HCT116 (cell line): ENCODE measurements at regions not wholly inside any gene's neighbourhood (a gene's known extent, or its start where the extent isn't known, plus 50 kb on each side); places are given as distances from the start of the nearest gene placed in this dataset.

Experiments used
- ATAC-seq: fragments of 200-7000 bp; cut with Tn5 transposase; 2 replicates; pipeline ENCODE4 v1.9.1; 2020; ENCODE audit warnings: mild to moderate bottlenecking, moderate library complexity
- BruUV-seq: library from RNA; stranded (reverse); fragments of 400-500 nt; replicated peaks from 2 replicates; lab custom pipeline; 2021; lab: Mats Ljungman, UMichigan
- CTCF ChIA-PET: fragments of 300-600 bp; sonication (Branson Sonifier 250); formaldehyde crosslinking; loops from one replicate; lab custom pipeline; 2021; ENCODE audit warnings: antibody characterized with exemption; lab: Charles Lee
- POLR2A ChIA-PET: fragments of 300-600, 350-600 bp; sonication (Branson Sonifier 250); formaldehyde crosslinking; loops from one replicate; lab custom pipeline; 2021; ENCODE audit warnings: antibody characterized with exemption; lab: Charles Lee
- RAD21 ChIA-PET, 2 experiments: fragments of 300-600 bp; sonication (Branson Sonifier 250); formaldehyde crosslinking; loops; one replicate each; lab custom pipeline; 2023; ENCODE audit warnings: low total read pairs in 2 of 2; ENCODE audit not compliant: uncharacterized antibody in 2 of 2, unreplicated experiment in 2 of 2, low non-redundant PET in 1 of 2; lab: Charles Lee
- DNase-seq: peaks from one replicate; pipeline ENCODE4 v3.0.0-alpha.2; 2010; ENCODE audit warnings: low read depth, low spot score
- H2AFZ ChIP-seq: fragments of 200-600 bp; shearing (Covaris generic), sonication (generic); 2 replicates; pipeline ENCODE4 v1.6.1; 2017; ENCODE audit warnings: low read depth, mixed run types, mixed read lengths, antibody characterized with exemption, low read length; ENCODE audit not compliant: poor library complexity, severe bottlenecking
- H3K27ac ChIP-seq: 2 replicates; pipeline ENCODE4 v1.5.1; 2012; ENCODE audit warnings: low read depth, low read length
- H3K27me3 ChIP-seq: fragments of 200-600 bp; sonication (generic); 2 replicates; pipeline ENCODE4 v1.6.1; 2016; ENCODE audit warnings: mixed run types, low read length, mixed read lengths; ENCODE audit not compliant: insufficient read depth
- H3K36me3 ChIP-seq, 2 experiments: fragments of 200-500 bp in 1 of 2; fragments of 200-600 bp in 1 of 2; sonication (Bioruptor generic) in 1 of 2; sonication (generic) in 1 of 2; 2 replicates each; pipeline versions ENCODE4 v1.5.1 to v1.6.1; 2014 to 2016; ENCODE audit warnings: low read length in 2 of 2, inconsistent platforms in 1 of 2, mixed read lengths in 1 of 2, mixed run types in 1 of 2; ENCODE audit not compliant: insufficient read depth in 2 of 2, control insufficient read depth in 1 of 2
- H3K4me1 ChIP-seq, 2 experiments: fragments of 200-600 bp in 1 of 2; sonication (generic) in 1 of 2; 2 replicates each; pipeline versions ENCODE4 v1.5.1 to v1.6.1; 2012 to 2017; ENCODE audit warnings: low read length in 2 of 2, inconsistent platforms in 1 of 2, mild to moderate bottlenecking in 1 of 2, mixed read lengths in 1 of 2, mixed run types in 1 of 2, moderate library complexity in 1 of 2; ENCODE audit not compliant: insufficient read depth in 2 of 2, control insufficient read depth in 1 of 2
- H3K4me2 ChIP-seq: fragments of 200-600 bp; sonication (generic); 2 replicates; pipeline ENCODE4 v1.6.1; 2017; ENCODE audit warnings: mixed run types, low read length, mixed read lengths
- H3K4me3 ChIP-seq, 2 experiments: fragments of 200-600 bp in 1 of 2; sonication (generic) in 1 of 2; replicated peaks in 1 of 2; 2 replicates each; pipeline ENCODE4 v1.5.1; 2011 to 2016; ENCODE audit warnings: low read length in 2 of 2, control low read depth in 1 of 2, low read depth in 1 of 2, mild to moderate bottlenecking in 1 of 2, mixed read lengths in 1 of 2, mixed run types in 1 of 2
- H3K79me2 ChIP-seq: fragments of 200-600 bp; sonication (generic); 2 replicates; pipeline ENCODE4 v1.6.1; 2017; ENCODE audit warnings: mild to moderate bottlenecking, mixed run types, low read length, moderate library complexity, mixed read lengths; ENCODE audit not compliant: insufficient read depth
- H3K9ac ChIP-seq: fragments of 200-600 bp; sonication (generic); 2 replicates; pipeline ENCODE4 v1.6.1; 2016; ENCODE audit warnings: low read length, mixed read lengths
- H3K9me2 ChIP-seq: fragments of 200-600 bp; sonication (generic), shearing (Covaris generic); 2 replicates; pipeline ENCODE4 v1.6.1; 2017; ENCODE audit warnings: mixed run types, mild to moderate bottlenecking, moderate library complexity; ENCODE audit not compliant: insufficient read depth
- H3K9me3 ChIP-seq, 2 experiments: fragments of 200-500 bp in 1 of 2; fragments of 200-600 bp in 1 of 2; sonication (Bioruptor generic) in 1 of 2; sonication (generic) in 1 of 2; 2 replicates each; pipeline ENCODE4 v1.6.1; 2014 to 2017; ENCODE audit warnings: low read length in 2 of 2, mixed read lengths in 2 of 2, inconsistent platforms in 1 of 2, low read depth in 1 of 2, mild to moderate bottlenecking in 1 of 2, mixed run types in 1 of 2, moderate library complexity in 1 of 2; ENCODE audit not compliant: control insufficient read depth in 1 of 2, insufficient read depth in 1 of 2
- H4K20me1 ChIP-seq: fragments of 200-600 bp; sonication (generic), shearing (Covaris generic); 2 replicates; pipeline ENCODE4 v1.6.1; 2017; ENCODE audit warnings: mixed run types, mild to moderate bottlenecking, moderate library complexity; ENCODE audit not compliant: insufficient read depth
- CBX3 ChIP-seq: IDR thresholded peaks from 2 replicates; pipeline ENCODE4 v1.6.1; 2012; ENCODE audit warnings: low read depth
- CEBPB ChIP-seq: IDR thresholded peaks from 2 replicates; pipeline ENCODE4 v1.6.1; 2012; ENCODE audit warnings: low read depth
- ELF1 ChIP-seq: IDR thresholded peaks from 2 replicates; pipeline ENCODE4 v1.6.1; 2012; ENCODE audit warnings: low read depth, borderline replicate concordance
- EZH2 ChIP-seq: fragments of 200-600 bp; sonication (generic); IDR thresholded peaks from 2 replicates; pipeline ENCODE4 v1.6.1; 2017; ENCODE audit warnings: antibody characterized with exemption, mixed run types
- EZH2phosphoT487 ChIP-seq: fragments of 200-600 bp; IDR thresholded peaks from 2 replicates; pipeline ENCODE4 v1.6.1; 2018; ENCODE audit warnings: antibody characterized with exemption, borderline replicate concordance
- JUND ChIP-seq: IDR thresholded peaks from 2 replicates; pipeline ENCODE4 v1.6.1; 2012
- MAX ChIP-seq: IDR thresholded peaks from 2 replicates; pipeline ENCODE4 v1.6.1; 2012
- POLR2A ChIP-seq: IDR thresholded peaks from 2 replicates; pipeline ENCODE4 v1.7.0; 2011; ENCODE audit warnings: borderline replicate concordance; ENCODE audit not compliant: insufficient read depth, insufficient read length; ENCODE audit errors: extremely low read depth
- REST ChIP-seq: IDR thresholded peaks from 2 replicates; pipeline ENCODE4 v1.6.1; 2012; ENCODE audit warnings: low read depth
- SP1 ChIP-seq: IDR thresholded peaks from 2 replicates; pipeline ENCODE4 v1.6.1; 2012; ENCODE audit warnings: low read depth
- TCF7L2 ChIP-seq: IDR thresholded peaks from 2 replicates; pipeline ENCODE4 v1.7.0; 2011; ENCODE audit warnings: borderline replicate concordance, inconsistent platforms; ENCODE audit not compliant: insufficient read depth, insufficient read length; ENCODE audit errors: extremely low read depth
- YY1 ChIP-seq: IDR thresholded peaks from 2 replicates; pipeline ENCODE4 v1.6.1; 2011; ENCODE audit warnings: low read length, low read depth, moderate library complexity, mild to moderate bottlenecking; ENCODE audit not compliant: insufficient replicate concordance; ENCODE audit errors: extremely low read depth
- ZFX ChIP-seq: fragments of 450-650 bp; IDR thresholded peaks from 2 replicates; pipeline ENCODE4 v1.6.1; 2017
- intact Hi-C: fragments of 100-400 bp; cut with micrococcal nuclease; formaldehyde crosslinking; loops from 2 replicates; pipeline ENCODE4 v1.10.0; 2022
- TF ChIP-seq, protein P1 (sequence below), 3 experiments: fragments of 200-600 bp in 1 of 3; sonication (generic) in 1 of 3; IDR thresholded peaks in 2 of 3; conservative IDR thresholded peaks in 1 of 3; 2 replicates each; pipeline ENCODE4 v1.5.1; 2012 to 2017; ENCODE audit warnings: low read depth in 2 of 3, low read length in 2 of 3, antibody characterized with exemption in 1 of 3, borderline replicate concordance in 1 of 3, control low read depth in 1 of 3, mild to moderate bottlenecking in 1 of 3, mixed read lengths in 1 of 3, mixed run types in 1 of 3, moderate library complexity in 1 of 3; ENCODE audit not compliant: insufficient read depth in 1 of 3
- TF ChIP-seq, protein P2 (sequence below): IDR thresholded peaks from 2 replicates; pipeline ENCODE4 v1.6.1; 2011; ENCODE audit warnings: mild to moderate bottlenecking, low read length, moderate library complexity; ENCODE audit not compliant: insufficient replicate concordance; ENCODE audit errors: extremely low read depth

DNA sequence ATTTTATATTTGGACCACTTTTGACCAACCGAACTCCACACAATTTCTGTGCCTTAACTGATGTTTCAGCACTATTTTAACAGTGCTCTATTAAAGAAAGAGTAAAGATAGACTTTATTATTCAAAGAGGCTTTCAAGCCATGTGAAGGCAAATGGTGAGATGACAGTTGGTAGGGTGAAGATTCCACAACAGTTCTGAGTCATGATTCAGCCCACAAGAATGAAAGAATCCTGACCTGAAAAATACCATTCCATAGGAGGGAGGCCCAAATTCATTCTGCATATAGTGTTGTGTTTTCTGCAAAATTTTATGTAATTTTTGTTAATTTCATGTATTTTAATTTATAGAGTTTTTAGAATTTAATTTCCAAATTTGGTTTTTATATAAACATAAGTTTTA is 135.6 kb upstream of the STAC start:
- H4K20me1 ChIP-seq: no peaks in the 10 kb centered on the region
- no peak overlapping the region for H3K9ac ChIP-seq
- POLR2A ChIA-PET: no interaction called here
- H3K36me3 ChIP-seq: no peaks in the 10 kb centered on the region
- no peak for DNase-seq
- ATAC-seq: no peak
- H3K9me3 ChIP-seq: no peaks in the 10 kb centered on the region; a peak in 1 of 4 replicates
- H2AFZ ChIP-seq: no peak overlapping the region
- H3K4me3 ChIP-seq: no peak overlapping the region
- intact Hi-C loops: no loop called here
- RAD21 ChIA-PET: no interaction called here
- no peak overlapping the region for H3K27ac ChIP-seq
- CTCF ChIA-PET: no interaction called here
- no peaks in the 10 kb centered on the region for H3K27me3 ChIP-seq
- BruUV-seq: no TSS peak
- no peaks in the 10 kb centered on the region for H3K4me1 ChIP-seq
- no peaks in the 10 kb centered on the region; the same call in 1 of the 2 replicates for H3K9me2 ChIP-seq
- TF ChIP-seq EZH2 (no peak), SP1 (no peak), EZH2phosphoT487 (no peak), REST (no peak), CBX3 (no peak), YY1 (no peak), MAX (no peak), ELF1 (no peak), JUND (no peak), ZFX (no peak), CEBPB (no peak), TCF7L2 (no peak), POLR2A (no peak)
- TF ChIP-seq, protein P1, sequence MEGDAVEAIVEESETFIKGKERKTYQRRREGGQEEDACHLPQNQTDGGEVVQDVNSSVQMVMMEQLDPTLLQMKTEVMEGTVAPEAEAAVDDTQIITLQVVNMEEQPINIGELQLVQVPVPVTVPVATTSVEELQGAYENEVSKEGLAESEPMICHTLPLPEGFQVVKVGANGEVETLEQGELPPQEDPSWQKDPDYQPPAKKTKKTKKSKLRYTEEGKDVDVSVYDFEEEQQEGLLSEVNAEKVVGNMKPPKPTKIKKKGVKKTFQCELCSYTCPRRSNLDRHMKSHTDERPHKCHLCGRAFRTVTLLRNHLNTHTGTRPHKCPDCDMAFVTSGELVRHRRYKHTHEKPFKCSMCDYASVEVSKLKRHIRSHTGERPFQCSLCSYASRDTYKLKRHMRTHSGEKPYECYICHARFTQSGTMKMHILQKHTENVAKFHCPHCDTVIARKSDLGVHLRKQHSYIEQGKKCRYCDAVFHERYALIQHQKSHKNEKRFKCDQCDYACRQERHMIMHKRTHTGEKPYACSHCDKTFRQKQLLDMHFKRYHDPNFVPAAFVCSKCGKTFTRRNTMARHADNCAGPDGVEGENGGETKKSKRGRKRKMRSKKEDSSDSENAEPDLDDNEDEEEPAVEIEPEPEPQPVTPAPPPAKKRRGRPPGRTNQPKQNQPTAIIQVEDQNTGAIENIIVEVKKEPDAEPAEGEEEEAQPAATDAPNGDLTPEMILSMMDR (IDR thresholded peaks at IDR 0.05 in 2 of 3, conservative IDR thresholded peaks at IDR 0.05 in 1 of 3; ENCODE audit: borderline replicate concordance in 1 of 3, insufficient read depth in 1 of 3, low read depth in 2 of 3, low read length in 2 of 3): no peak
- TF ChIP-seq, protein P2, sequence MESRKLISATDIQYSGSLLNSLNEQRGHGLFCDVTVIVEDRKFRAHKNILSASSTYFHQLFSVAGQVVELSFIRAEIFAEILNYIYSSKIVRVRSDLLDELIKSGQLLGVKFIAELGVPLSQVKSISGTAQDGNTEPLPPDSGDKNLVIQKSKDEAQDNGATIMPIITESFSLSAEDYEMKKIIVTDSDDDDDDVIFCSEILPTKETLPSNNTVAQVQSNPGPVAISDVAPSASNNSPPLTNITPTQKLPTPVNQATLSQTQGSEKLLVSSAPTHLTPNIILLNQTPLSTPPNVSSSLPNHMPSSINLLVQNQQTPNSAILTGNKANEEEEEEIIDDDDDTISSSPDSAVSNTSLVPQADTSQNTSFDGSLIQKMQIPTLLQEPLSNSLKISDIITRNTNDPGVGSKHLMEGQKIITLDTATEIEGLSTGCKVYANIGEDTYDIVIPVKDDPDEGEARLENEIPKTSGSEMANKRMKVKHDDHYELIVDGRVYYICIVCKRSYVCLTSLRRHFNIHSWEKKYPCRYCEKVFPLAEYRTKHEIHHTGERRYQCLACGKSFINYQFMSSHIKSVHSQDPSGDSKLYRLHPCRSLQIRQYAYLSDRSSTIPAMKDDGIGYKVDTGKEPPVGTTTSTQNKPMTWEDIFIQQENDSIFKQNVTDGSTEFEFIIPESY: no peak
- no peak overlapping the region for H3K4me2 ChIP-seq
- H3K79me2 ChIP-seq: no peaks in the 10 kb centered on the region
